GM12892 (cell line): ENCODE measurements at regions not wholly inside any gene's neighbourhood (a gene's known extent, or its start where the extent isn't known, plus 50 kb on each side); places are given as distances from the start of the nearest gene placed in this dataset.

Experiments
- POLR2A ChIP-seq: IDR thresholded peaks from 2 replicates; pipeline ENCODE4 v1.6.1; 2011; ENCODE audit warnings: low read depth, low read length, control low read depth
- POLR2AphosphoS5 ChIP-seq: IDR thresholded peaks from 2 replicates; pipeline ENCODE4 v1.6.1; 2011; ENCODE audit warnings: low read depth, low read length, control low read depth

DNA sequence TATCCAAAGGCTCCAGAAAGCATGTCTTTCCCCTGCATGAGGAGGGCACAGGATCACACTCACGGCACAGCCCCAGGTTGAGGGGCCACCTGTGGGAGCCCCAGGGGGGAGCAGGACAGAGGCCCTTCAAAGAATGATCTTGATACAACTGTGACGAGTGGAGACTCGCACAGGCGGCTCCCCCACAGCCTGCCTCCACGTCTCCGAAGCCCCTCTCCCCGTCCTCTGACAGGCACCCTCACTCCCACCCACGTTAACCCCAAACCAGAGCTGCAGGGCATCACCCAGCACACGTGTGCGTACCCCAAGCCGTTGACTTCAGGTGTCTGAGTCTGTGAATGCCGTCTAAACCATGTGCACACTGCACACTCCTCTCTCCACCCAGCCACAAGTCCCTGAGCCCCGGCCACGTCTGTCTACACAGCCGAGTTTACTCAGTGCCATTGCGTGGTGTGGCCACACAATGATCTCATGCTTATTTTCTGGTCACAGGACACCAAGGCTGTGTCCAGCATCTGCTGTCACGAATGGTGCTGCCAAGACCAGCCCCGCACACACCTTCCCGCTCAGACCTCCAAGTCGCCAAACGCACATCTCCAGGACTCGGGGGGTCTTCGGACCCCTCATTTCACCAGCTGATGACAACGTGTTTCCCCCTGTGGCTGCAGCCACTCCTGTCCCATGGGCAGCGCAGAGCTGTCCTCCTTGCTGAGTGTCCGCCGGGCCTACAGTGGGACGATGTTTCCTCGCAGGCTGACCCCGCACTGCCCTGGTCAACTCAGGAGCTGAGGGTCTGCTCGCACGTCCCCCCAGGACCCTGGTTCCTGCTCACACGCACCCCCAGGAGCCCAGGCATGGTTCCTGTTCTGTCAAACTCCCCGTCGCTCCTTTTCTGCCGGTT, 251.2 kb downstream of the BRD1 start:
- TF ChIP-seq POLR2A (no peak), POLR2AphosphoS5 (no peak)
